ENCODE measurements at regions not wholly inside any gene's neighbourhood (a gene's known extent, or its start where the extent isn't known, plus 50 kb on each side); places are given as distances from the start of the nearest gene placed in this dataset.

GRCh38 chr9:87395804-87396479 is 101.7 kb upstream of the DAPK1 start:
- TF ChIP-seq CTCF (IDR thresholded peaks at IDR 0.05 in 2 of 3, conservative IDR thresholded peaks at IDR 0.05 in 1 of 3; ENCODE audit: borderline replicate concordance in 1 of 3, insufficient read depth in 1 of 3, low read depth in 2 of 3, low read length in 2 of 3), result no peak
- no peak for TF ChIP-seq EZH2 (IDR thresholded peaks at IDR 0.05)
- no peak for TF ChIP-seq POLR2A (IDR thresholded peaks at IDR 0.05; ENCODE audit: borderline replicate concordance, extremely low read depth, insufficient read depth, insufficient read length)

All from HCT116 (cell line).